ENCODE measurements at regions not wholly inside any gene's neighbourhood (a gene's known extent, or its start where the extent isn't known, plus 50 kb on each side); places are given as distances from the start of the nearest gene placed in this dataset.
A peak's percentile ranks its signal among the peaks of the same experiment; 100 is the strongest.

- no peak overlapping the region for H3K4me3 ChIP-seq (ENCODE audit: low read length)
- DNase-seq (ENCODE audit: low read depth), result no peak
- TF ChIP-seq, protein P1, sequence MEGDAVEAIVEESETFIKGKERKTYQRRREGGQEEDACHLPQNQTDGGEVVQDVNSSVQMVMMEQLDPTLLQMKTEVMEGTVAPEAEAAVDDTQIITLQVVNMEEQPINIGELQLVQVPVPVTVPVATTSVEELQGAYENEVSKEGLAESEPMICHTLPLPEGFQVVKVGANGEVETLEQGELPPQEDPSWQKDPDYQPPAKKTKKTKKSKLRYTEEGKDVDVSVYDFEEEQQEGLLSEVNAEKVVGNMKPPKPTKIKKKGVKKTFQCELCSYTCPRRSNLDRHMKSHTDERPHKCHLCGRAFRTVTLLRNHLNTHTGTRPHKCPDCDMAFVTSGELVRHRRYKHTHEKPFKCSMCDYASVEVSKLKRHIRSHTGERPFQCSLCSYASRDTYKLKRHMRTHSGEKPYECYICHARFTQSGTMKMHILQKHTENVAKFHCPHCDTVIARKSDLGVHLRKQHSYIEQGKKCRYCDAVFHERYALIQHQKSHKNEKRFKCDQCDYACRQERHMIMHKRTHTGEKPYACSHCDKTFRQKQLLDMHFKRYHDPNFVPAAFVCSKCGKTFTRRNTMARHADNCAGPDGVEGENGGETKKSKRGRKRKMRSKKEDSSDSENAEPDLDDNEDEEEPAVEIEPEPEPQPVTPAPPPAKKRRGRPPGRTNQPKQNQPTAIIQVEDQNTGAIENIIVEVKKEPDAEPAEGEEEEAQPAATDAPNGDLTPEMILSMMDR (conservative IDR thresholded peaks at IDR 0.05; ENCODE audit: low read length), result no peak
These were observed 904.8 kb upstream of the TMEM132C start for GRCh38 chr12:127362121-127362520.

DNA sequence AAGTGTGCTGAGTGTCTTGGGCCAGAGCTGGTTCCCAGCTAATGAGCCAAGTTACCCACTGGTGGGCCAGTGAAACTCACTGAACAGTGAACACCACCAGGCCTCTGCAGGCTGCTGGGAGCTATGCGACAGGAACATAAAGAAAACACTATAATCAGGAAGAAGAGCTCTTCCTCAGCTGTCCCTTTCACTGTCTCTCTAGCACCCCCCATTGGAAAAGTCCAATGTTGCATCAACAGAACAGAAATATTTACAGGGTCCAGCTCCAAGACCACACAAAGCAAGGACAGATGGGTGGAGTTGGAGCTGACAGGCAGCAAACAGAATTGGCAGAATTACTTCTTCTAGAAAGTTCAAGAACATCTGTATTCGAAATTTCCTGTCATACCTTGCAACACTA, 903.6 kb upstream of the TMEM132C start:
- TF ChIP-seq, protein P1 (conservative IDR thresholded peaks at IDR 0.05; ENCODE audit: low read length), result peak; percentile 45
- no peak overlapping the region for H3K4me3 ChIP-seq (ENCODE audit: low read length)
- DNase-seq (ENCODE audit: low read depth), result no peak

DNA sequence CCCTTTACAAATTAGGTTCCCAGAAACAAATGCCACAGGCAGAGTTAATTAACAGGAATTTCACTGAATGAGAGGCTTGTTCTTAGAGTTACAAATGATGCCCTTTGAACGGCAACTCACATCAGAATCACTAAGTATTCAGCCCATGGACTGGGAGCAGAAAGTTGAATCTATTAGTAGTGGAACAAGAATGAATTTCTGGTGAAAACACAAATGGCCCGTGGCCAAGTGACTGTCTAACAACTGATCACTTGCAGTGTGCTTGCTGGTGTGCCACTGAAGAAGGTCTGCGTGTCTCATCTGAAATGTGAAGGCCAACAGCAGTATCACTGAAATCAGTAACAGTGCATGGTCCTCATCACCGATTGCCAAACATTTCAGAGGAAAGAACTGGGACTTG, 893.4 kb upstream of the TMEM132C start:
- DNase-seq (ENCODE audit: low read depth), result no peak
- TF ChIP-seq, protein P1 (conservative IDR thresholded peaks at IDR 0.05; ENCODE audit: low read length), result no peak
- H3K4me3 ChIP-seq (ENCODE audit: low read length), result no peak overlapping the region

DNA sequence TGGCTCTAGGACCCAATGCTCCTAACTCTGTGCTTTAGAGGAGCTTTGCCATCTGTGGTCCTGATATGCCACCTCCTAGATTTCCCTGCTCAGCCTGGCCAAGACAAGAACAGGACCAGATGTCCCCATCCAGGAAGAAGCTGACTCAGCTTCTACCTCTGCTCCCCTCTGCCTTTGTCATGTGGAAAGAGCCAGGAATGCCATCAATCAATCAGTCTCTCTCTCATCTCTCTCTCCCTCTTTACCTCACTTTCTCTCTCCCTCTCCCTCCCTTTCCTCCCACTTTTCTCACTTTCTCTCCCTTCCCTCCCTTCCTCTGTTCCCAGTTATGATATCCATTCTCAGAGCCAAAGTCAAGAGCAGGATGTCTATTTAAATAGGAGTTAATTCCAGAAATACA, 892.5 kb upstream of the TMEM132C start:
- DNase-seq (ENCODE audit: low read depth), result no peak
- H3K4me3 ChIP-seq (ENCODE audit: low read length), result no peak overlapping the region
- TF ChIP-seq, protein P1 (conservative IDR thresholded peaks at IDR 0.05; ENCODE audit: low read length), result no peak

DNA sequence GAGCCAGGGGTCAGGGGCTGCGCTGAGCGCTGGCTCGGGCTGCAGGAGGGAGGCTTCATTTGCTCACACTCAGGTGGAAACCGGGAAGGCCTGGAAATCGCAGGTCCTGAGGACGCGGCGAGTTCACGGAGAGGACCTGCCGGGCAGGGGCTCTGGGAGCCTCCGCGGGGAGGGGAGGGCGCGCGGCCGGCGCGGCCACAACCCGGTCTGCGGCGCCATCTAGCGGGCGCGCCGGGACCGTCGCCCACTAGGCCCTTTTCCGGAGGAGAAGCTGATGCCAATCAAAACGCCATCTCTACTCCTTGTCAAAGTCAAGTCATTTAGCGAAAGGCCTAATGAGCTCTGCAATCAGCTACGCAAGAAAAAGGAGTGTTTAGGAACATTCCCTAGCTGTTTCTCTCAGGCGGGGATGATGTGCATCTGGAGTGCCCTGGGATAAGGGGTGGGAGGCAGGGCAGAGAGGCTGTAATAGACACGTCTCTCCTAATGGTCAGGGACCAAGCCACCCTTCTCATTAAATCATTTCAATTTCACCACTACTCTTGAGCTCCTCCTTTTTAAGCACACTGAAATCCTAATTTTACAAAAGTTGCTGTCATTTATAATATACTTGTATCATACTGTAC, 885.8 kb upstream of the TMEM132C start:
- TF ChIP-seq, protein P1 (conservative IDR thresholded peaks at IDR 0.05; ENCODE audit: low read length), result peak; percentile 63
- peak; percentile 5 for DNase-seq (ENCODE audit: low read depth)
- peak overlapping the region; percentile 52 for H3K4me3 ChIP-seq (ENCODE audit: low read length)

- TF ChIP-seq, protein P1 (conservative IDR thresholded peaks at IDR 0.05; ENCODE audit: low read length), result no peak
- DNase-seq (ENCODE audit: low read depth), result peak; percentile 31
- no peak overlapping the region for H3K4me3 ChIP-seq (ENCODE audit: low read length)
These were observed 885.3 kb upstream of the TMEM132C start for GRCh38 chr12:127381681-127382080.

GRCh38 chr12:127383281-127383680, 883.7 kb upstream of the TMEM132C start:
- no peak overlapping the region for H3K4me3 ChIP-seq (ENCODE audit: low read length)
- peak; percentile 59 for DNase-seq (ENCODE audit: low read depth)
- TF ChIP-seq, protein P1 (conservative IDR thresholded peaks at IDR 0.05; ENCODE audit: low read length), result no peak

All from AG10803 (cell line).